GM12891 (cell line): ENCODE measurements at regions not wholly inside any gene's neighbourhood (a gene's known extent, or its start where the extent isn't known, plus 50 kb on each side); places are given as distances from the start of the nearest gene placed in this dataset.

Experiments used
- POLR2A ChIP-seq: IDR thresholded peaks from 2 replicates; pipeline ENCODE4 v1.6.1; 2011; ENCODE audit warnings: low read depth, low read length, control low read depth
- POLR2AphosphoS5 ChIP-seq: IDR thresholded peaks from 2 replicates; pipeline ENCODE4 v1.6.1; 2011; ENCODE audit warnings: low read depth, low read length, control low read depth
- SPI1 ChIP-seq: IDR thresholded peaks from 2 replicates; pipeline ENCODE4 v1.6.1; 2011; ENCODE audit warnings: low read depth, low read length, control low read depth
- TAF1 ChIP-seq: IDR thresholded peaks from 2 replicates; pipeline ENCODE4 v1.6.1; 2011; ENCODE audit warnings: low read depth, low read length, control low read depth

- no peak for TF ChIP-seq POLR2A
- TF ChIP-seq SPI1, result no peak
- TF ChIP-seq POLR2AphosphoS5, result no peak
- TF ChIP-seq TAF1, result no peak
Measured at GRCh38 chr3:95399585-95399984, 1336.7 kb downstream of the NSUN3 start.
